NB4 (cell line): ENCODE measurements at regions not wholly inside any gene's neighbourhood (a gene's known extent, or its start where the extent isn't known, plus 50 kb on each side); places are given as distances from the start of the nearest gene placed in this dataset.
A peak's percentile ranks its signal among the peaks of the same experiment; 100 is the strongest.

Source experiments
- DNase-seq: peaks from one replicate; pipeline ENCODE4 v3.0.0; 2010; ENCODE audit warnings: low read depth
- H3K4me3 ChIP-seq: one replicate; pipeline ENCODE4 v1.5.1; 2011; ENCODE audit warnings: mild to moderate bottlenecking, low read depth, low read length, moderate library complexity
- MYC ChIP-seq: IDR thresholded peaks from 2 replicates; pipeline ENCODE4 v1.6.1; 2011; ENCODE audit warnings: low read depth, low read length
- POLR2A ChIP-seq: IDR thresholded peaks from 2 replicates; pipeline ENCODE4 v1.6.1; 2011; ENCODE audit warnings: mild to moderate bottlenecking; ENCODE audit not compliant: insufficient read length; ENCODE audit errors: extremely low read depth
- TF ChIP-seq, protein P1 (sequence below): IDR thresholded peaks from one replicate; pipeline ENCODE4 v1.5.1; 2012; ENCODE audit warnings: low read depth, low read length
- TF ChIP-seq, protein P2 (sequence below): IDR thresholded peaks from 2 replicates; pipeline ENCODE4 v1.6.1; 2011; ENCODE audit warnings: low read depth, low read length

DNA sequence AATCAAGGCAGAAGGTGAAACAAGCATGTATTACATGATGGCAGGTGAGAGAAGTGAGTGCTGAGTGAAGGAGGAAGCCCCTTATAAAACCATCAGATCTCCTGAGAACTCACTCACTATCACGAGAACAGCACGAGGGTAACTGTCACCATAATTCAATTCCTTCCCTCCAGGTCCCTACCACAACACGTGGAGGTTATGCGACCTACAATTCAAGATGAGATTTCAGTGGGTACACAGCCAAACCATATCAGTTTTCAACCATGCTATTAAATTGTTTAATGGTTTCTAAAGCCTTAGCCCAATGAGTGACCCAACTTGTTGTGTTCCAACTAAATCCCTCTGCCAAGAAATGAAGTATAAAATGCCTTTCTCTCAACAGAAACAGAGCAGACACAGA, 519.8 kb downstream of the GBA3 start:
- H3K4me3 ChIP-seq = no peak overlapping the region
- TF ChIP-seq POLR2A (no peak), MYC (no peak)
- TF ChIP-seq, protein P1, sequence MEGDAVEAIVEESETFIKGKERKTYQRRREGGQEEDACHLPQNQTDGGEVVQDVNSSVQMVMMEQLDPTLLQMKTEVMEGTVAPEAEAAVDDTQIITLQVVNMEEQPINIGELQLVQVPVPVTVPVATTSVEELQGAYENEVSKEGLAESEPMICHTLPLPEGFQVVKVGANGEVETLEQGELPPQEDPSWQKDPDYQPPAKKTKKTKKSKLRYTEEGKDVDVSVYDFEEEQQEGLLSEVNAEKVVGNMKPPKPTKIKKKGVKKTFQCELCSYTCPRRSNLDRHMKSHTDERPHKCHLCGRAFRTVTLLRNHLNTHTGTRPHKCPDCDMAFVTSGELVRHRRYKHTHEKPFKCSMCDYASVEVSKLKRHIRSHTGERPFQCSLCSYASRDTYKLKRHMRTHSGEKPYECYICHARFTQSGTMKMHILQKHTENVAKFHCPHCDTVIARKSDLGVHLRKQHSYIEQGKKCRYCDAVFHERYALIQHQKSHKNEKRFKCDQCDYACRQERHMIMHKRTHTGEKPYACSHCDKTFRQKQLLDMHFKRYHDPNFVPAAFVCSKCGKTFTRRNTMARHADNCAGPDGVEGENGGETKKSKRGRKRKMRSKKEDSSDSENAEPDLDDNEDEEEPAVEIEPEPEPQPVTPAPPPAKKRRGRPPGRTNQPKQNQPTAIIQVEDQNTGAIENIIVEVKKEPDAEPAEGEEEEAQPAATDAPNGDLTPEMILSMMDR = no peak
- TF ChIP-seq, protein P2, sequence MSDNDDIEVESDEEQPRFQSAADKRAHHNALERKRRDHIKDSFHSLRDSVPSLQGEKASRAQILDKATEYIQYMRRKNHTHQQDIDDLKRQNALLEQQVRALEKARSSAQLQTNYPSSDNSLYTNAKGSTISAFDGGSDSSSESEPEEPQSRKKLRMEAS = no peak
- DNase-seq = no peak

DNA sequence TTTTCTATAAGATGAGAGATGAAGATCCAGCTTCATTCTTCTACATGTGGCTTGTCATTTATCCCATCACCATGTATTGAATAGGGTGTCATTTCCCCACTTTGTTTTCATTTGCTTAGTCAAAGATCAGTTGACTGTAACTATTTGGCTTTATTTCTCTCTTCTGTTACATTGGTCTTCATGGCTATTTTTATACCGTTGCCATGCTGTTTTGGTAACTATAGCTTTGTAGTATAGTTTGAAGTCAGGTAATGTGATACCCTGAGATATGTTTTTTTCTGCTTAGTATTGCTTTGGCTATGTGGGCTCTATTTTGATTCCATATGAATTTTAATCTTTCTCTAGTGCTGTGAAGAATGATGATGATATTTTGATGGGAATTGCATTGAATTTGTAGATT, 514.3 kb downstream of the GBA3 start:
- no peak for DNase-seq
- TF ChIP-seq POLR2A (no peak), MYC (no peak)
- TF ChIP-seq, protein P1 = no peak
- TF ChIP-seq, protein P2 = no peak
- H3K4me3 ChIP-seq = no peak overlapping the region

DNA sequence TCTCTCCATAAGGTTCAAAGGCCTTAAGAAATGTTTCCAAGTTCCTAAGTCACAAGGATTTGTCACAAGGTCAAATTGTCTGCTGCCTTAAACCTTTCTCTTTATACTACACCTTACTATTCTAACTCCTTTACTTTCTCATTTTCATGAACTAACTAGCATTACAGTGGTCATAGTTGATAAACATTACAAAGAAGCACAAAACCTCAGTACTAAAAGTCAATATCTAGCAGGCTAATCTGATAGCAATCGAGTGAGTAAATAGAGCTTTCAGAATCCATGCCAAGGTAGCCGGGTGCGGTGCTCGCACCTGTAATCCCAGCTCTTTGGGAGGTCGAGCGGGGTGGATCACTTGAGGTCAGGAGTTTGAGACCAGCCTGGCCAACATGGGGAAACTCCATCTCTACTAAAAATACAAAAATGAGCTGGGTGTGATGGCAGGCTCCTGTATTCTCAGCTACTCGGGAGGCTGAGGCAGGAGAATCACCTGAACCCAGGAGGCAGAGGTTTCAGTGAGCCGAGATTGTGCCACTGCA, 510.0 kb downstream of the GBA3 start:
- H3K4me3 ChIP-seq = no peak overlapping the region
- no peak for TF ChIP-seq MYC
- TF ChIP-seq, protein P1 = no peak
- no peak for TF ChIP-seq POLR2A
- TF ChIP-seq, protein P2 = no peak
- DNase-seq = no peak

DNA sequence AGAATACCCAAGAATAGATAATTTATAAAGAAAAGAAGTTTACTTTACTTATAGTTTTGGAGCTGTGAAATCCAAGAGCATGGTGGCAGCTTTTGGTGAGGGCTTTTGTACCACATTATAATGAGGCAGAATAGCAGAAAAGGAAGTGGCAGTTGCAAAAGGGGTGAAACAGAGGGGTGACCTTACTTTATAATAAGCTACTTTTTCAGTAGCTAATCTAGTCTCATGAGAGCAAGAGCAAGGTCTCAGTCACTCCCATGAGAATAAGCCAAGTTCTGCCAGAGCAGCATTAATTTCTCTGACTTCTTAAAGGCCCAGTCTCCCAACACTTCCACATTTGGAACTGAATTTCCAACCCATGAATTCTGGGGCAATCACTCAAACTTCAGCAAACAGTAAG, 502.0 kb downstream of the GBA3 start:
- no peak overlapping the region for H3K4me3 ChIP-seq
- DNase-seq = peak; percentile 9
- TF ChIP-seq POLR2A = no peak
- no peak for TF ChIP-seq MYC
- TF ChIP-seq, protein P1 = no peak
- TF ChIP-seq, protein P2 = no peak

DNA sequence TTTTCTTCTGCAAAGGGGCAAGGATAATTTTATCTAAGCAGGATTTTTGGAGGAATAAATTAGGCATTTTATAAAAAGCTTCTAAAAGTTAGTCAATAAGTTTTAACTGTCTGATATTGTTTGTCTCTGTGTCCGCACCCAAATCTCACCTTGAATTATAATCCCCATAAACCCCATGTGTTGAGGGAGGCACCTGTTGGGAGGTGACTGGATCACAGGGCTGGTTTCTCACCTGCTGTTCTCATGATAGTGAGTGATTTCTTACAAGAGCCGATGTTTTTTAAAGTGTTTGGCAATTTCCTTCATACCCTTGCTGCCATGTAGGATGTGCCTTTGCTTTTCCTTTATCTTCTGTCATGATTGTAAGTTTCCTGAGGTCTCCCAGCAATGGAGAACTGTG, 481.4 kb downstream of the GBA3 start:
- no peak for DNase-seq
- TF ChIP-seq POLR2A = no peak
- TF ChIP-seq, protein P1 = no peak
- TF ChIP-seq, protein P2 = no peak
- TF ChIP-seq MYC = no peak
- no peak overlapping the region for H3K4me3 ChIP-seq

DNA sequence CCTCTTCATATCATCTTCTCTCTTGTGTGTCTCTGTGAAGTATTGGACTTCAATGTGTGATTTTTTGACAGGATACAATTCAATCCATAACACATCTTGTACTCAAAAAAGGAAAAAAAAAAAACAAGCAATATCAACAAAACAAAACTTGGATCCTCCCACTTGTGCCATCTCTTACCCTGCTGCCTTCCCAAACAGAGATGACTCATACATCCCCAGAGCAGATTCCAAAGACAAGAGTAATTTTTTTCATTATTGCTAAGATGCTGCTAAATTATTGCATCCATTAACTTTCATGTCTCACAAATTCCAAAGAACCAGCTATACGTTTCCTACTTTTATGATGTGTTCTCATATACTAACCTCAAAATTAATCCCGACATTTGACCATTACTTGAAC, 479.2 kb downstream of the GBA3 start:
- DNase-seq = no peak
- TF ChIP-seq MYC (no peak), POLR2A (no peak)
- TF ChIP-seq, protein P1 = no peak
- TF ChIP-seq, protein P2 = no peak
- no peak overlapping the region for H3K4me3 ChIP-seq
